HG03139 (cell line): ENCODE measurements at regions not wholly inside any gene's neighbourhood (a gene's known extent, or its start where the extent isn't known, plus 50 kb on each side); places are given as distances from the start of the nearest gene placed in this dataset.

Experiments used
- ATAC-seq: cut with Tn5 transposase; IDR thresholded peaks from one replicate; pipeline ENCODE4 v1.9.1; 2021; ENCODE audit not compliant: unreplicated experiment

- no peak for ATAC-seq
Measured at GRCh38 chr5:125700380-125700861, 722.8 kb upstream of the GRAMD2B start.

GRCh38 chr5:125703616-125704015, 719.6 kb upstream of the GRAMD2B start:
- ATAC-seq, result no peak

DNA sequence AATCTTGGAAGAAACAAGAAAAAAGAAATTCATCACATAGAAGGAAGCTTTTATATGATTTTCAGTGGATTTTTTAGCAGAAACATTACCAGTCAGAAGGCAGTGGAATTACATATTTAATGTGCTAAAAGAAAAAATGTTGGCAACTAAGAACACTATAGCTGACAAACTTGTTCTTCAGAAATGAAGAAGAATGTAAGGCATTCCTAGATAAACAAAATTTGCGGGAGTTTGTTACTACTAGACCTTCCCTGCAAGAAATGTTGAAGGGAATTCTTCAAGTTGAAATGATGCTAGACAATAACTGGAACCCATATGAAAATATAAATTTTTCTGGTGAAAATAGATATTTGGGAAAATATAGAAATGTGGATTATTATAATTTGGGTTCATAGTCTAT, 718.3 kb upstream of the GRAMD2B start:
- ATAC-seq, result no peak

GRCh38 chr5:125708583-125708982, 714.6 kb upstream of the GRAMD2B start:
- ATAC-seq, result no peak

DNA sequence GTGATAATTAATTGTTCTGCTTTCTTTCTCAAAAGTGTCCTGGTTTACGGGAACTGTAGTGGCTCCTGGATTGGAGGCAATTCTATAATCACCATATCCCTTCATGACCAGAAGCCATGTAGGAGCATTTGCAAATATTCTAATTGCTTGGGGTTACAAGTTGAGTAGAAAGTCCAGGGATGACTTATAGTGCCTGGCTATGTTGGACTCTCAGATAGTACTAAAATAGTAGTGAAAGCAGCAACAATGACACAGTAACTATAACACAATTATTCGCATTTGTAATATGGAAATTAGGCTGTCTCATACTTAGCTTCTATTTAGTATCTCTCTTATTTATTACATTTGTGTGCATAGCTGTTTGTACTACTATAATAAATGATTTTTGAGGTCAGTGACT, 712.5 kb upstream of the GRAMD2B start:
- no peak for ATAC-seq

DNA sequence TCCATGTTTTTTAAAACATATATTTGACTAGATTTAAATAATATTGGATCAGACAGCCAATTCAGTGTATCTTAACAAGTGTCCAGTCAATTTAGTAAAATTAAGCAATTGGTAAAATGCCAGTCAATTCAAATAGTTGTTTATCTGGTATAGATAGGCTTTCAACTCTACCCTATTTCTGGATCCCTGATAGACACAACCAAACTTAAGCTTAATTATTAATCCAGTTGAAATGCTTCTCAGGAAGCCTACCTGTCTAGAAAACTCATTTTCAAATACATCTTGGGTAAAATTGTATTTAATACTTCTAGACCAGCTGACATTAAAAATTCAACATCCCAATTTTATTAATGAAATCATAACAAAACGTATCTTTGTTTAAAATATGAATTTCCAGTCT, 710.8 kb upstream of the GRAMD2B start:
- ATAC-seq, result no peak

- no peak for ATAC-seq
Measured at GRCh38 chr5:125713109-125713805, 710.0 kb upstream of the GRAMD2B start.

GRCh38 chr5:125715216-125715615, 708.0 kb upstream of the GRAMD2B start:
- no peak for ATAC-seq

DNA sequence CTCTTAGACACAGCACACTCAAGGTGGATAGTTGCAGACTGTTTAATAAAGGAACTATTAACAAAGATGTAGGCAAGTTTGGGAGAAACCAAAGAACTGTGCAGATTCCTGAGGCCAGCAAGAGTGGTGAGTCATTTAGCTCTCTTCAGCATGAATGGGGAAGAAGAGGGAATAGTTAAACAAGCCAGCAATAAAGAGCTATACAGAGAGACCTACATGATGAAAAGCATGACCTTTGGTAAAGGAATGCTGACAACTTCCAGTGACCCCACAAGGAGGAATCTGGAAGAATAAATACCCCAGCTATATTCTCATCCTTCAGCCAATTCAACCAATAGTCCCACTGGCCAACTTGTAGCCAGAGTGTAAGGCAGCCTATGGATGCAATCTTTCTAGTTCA, 706.0 kb upstream of the GRAMD2B start:
- no peak for ATAC-seq

- ATAC-seq, result no peak
Measured at GRCh38 chr5:125719681-125720347, 703.4 kb upstream of the GRAMD2B start.

- no peak for ATAC-seq
Measured at GRCh38 chr5:125720348-125720685, 702.9 kb upstream of the GRAMD2B start.

DNA sequence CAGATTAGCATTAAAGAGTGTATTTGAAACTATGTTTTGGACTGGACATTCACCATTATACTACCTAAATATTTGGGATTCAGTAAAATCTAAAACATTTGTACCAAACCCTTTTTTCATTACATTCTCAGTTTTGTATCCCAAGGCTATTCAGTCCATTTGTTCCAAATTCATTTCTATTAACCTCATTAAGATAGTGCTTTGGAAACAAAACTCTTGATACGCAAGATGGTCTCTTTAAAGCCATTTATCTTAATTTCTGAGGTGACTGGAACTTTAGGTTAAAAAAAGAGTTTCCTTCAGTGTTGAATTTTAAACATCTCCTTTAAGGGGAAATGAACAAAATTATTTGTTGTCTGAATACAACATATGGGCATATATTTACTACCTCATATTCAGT, 702.5 kb upstream of the GRAMD2B start:
- ATAC-seq, result no peak

- ATAC-seq, result no peak
Measured at GRCh38 chr5:125722550-125722949, 700.7 kb upstream of the GRAMD2B start.

- no peak for ATAC-seq
Measured at GRCh38 chr5:125725691-125726090, 697.5 kb upstream of the GRAMD2B start.

DNA sequence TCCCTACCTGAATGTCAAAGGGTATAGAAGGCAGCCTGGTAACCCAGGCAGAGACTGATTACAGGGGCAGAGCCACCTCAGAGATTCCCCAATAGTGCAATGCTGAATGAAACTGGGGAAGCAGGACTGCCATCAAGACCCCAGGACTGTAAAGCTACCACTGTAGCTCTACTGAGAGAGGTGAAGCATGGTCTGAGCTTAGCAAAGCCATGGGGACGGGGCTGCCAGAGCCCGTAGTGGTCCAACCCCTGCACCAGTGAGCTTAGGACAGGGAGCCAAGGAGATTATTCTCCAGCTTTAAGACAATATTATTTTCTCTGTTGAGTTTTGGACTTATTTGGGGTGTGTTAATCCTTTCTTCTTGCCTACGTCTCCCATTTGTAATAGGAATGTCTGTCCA, 679.3 kb upstream of the GRAMD2B start:
- no peak for ATAC-seq

DNA sequence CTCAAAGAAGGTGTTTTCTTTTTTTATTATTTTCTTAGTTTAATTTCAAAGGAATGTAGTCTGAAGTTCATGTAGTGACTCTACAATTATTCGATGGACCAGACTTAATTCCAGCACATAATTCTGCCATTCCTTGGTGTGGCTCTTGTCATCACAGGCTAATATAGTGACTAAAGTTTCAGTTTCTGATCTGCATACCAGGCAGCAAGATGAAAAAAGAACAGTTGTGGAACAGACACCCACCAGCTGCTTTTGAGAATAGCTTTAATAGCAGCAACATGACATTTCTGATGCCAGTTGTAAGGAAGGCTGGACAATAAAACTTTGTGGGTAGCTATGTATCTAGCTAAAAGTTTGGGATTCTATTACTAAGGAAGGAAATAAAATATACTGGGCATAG, 676.3 kb upstream of the GRAMD2B start:
- no peak for ATAC-seq

- ATAC-seq, result no peak
Measured at GRCh38 chr5:125750147-125750860, 672.9 kb upstream of the GRAMD2B start.

DNA sequence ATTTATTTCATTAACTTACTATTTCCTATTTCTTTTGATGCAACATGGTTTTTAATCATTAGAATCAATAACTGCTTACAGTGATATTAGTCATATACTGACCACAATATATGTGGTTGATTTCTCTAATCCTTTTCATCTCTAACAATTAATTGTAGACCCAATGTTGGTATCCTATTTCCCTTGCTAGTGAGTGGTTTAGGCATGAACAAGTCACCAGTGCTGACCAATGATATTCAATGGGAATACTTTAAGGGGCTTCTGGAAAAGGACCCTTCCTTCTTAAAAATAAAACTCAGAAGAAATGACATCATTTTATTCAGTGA, 672.4 kb upstream of the GRAMD2B start:
- no peak for ATAC-seq

GRCh38 chr5:125756456-125756855, 666.8 kb upstream of the GRAMD2B start:
- ATAC-seq, result no peak

GRCh38 chr5:125766706-125767105, 656.5 kb upstream of the GRAMD2B start:
- no peak for ATAC-seq

DNA sequence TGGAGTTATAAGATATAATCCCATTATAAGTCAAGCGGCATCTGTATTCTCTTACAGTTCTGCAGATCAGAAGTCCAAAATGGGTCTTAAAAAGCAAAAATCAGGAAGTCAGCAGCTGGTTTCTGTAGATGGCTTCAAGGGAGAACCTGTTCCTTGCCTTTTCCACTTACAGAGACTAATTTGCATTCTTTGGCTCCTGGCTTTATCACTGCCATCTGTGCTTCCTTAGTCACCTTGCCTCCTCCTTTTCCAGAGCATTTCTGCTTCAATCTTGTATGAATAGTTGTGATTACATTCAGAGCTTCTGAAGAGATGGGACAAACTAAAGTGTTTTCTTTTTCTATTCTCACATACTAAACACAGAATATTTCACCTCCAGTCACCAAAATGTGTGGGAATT, 647.3 kb upstream of the GRAMD2B start:
- ATAC-seq, result no peak

GRCh38 chr5:125776656-125777139, 646.5 kb upstream of the GRAMD2B start:
- ATAC-seq, result no peak
